ENCODE measurements at regions not wholly inside any gene's neighbourhood (a gene's known extent, or its start where the extent isn't known, plus 50 kb on each side); places are given as distances from the start of the nearest gene placed in this dataset.

DNA sequence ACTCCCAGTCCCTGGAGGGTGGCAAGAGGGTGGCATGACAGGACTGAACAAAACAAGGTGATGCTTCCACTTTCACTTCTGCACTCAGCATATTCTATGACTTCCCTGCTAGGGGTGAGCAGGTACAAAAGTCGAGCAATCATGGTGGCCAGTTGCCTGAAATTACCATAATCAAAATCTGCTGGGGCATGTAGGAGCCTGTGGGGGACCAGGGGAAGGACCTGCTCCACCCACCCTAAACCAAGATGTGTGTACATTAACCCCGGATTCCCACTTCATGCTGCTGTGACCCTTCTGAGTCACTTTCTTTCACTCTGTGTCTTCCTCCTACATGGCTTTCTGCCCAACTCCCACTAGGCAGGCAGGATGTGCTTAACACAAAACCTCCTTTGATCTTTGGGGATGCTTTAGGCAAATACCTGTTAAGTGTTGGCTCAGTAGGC is 73.3 kb upstream of the PHF24 start:
- H2BK120ac ChIP-seq (ENCODE audit: low read depth, low read length, poor library complexity, severe bottlenecking) = no peak overlapping the region
- no peak overlapping the region for H3K4me2 ChIP-seq (ENCODE audit: insufficient read depth, insufficient read length, low read length)
- H3K18ac ChIP-seq (ENCODE audit: insufficient read length, low read depth, low read length) = no peak overlapping the region
- H3K27ac Mint-ChIP-seq = no peak overlapping the region
- no CpG with 5 or more reads among the region's 2 CpGs for WGBS (ENCODE audit: extremely low coverage, insufficient read length, low lambda C conversion rate)
- no peak overlapping the region for H3K4ac ChIP-seq (ENCODE audit: low read depth, low read length)
- H3K27me3 ChIP-seq (ENCODE audit: insufficient read depth, low read length) = no peaks in the 10 kb centered on the region
- H4K91ac ChIP-seq (ENCODE audit: insufficient read length, low read depth, low read length) = no peak overlapping the region
- H3T11ph ChIP-seq (ENCODE audit: low read length) = no peak overlapping the region
- H3K23me2 ChIP-seq (ENCODE audit: insufficient read length, low read depth, low read length, poor library complexity, severe bottlenecking) = no peaks in the 10 kb centered on the region
- H2BK5ac ChIP-seq (ENCODE audit: insufficient read length, low read length) = no peak overlapping the region
- no peak overlapping the region for H3K23ac ChIP-seq (ENCODE audit: insufficient read length, low read depth, low read length)
- H3K4me1 ChIP-seq (ENCODE audit: insufficient read depth, low read length) = no peaks in the 10 kb centered on the region
- no peaks in the 10 kb centered on the region for H3K79me1 ChIP-seq (ENCODE audit: insufficient read depth, low read depth, low read length, poor library complexity, severe bottlenecking)
- H3K56ac ChIP-seq (ENCODE audit: insufficient read length, low read depth, low read length) = no peak overlapping the region
- H3K27me3 Mint-ChIP-seq (ENCODE audit: low read depth) = peaks cover 31% of the 10 kb centered on the region
- H3K79me2 ChIP-seq (ENCODE audit: insufficient read depth, low read length) = no peaks in the 10 kb centered on the region
- H2BK20ac ChIP-seq (ENCODE audit: low read depth, low read length, poor library complexity, severe bottlenecking) = no peak overlapping the region
- no peak overlapping the region for H3K4me3 Mint-ChIP-seq
- no peaks in the 10 kb centered on the region for H3K9me3 ChIP-seq (ENCODE audit: control insufficient read depth, low read depth, low read length)
- H4K20me1 ChIP-seq (ENCODE audit: control insufficient read depth, insufficient read depth, insufficient read length) = no peaks in the 10 kb centered on the region
- H3K9me3 Mint-ChIP-seq = no peaks in the 10 kb centered on the region; a peak in 1 of 5 replicates
- TF ChIP-seq, protein P1, sequence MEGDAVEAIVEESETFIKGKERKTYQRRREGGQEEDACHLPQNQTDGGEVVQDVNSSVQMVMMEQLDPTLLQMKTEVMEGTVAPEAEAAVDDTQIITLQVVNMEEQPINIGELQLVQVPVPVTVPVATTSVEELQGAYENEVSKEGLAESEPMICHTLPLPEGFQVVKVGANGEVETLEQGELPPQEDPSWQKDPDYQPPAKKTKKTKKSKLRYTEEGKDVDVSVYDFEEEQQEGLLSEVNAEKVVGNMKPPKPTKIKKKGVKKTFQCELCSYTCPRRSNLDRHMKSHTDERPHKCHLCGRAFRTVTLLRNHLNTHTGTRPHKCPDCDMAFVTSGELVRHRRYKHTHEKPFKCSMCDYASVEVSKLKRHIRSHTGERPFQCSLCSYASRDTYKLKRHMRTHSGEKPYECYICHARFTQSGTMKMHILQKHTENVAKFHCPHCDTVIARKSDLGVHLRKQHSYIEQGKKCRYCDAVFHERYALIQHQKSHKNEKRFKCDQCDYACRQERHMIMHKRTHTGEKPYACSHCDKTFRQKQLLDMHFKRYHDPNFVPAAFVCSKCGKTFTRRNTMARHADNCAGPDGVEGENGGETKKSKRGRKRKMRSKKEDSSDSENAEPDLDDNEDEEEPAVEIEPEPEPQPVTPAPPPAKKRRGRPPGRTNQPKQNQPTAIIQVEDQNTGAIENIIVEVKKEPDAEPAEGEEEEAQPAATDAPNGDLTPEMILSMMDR (conservative IDR thresholded peaks at IDR 0.05) = no peak
- H2AK5ac ChIP-seq (ENCODE audit: insufficient read length, low read length) = no peak overlapping the region
- H4K5ac ChIP-seq (ENCODE audit: insufficient read length, low read depth, low read length) = no peak overlapping the region
- no peak overlapping the region for H2AFZ ChIP-seq (ENCODE audit: low read length)
- DNase-seq = no peak
- H3K4me1 Mint-ChIP-seq = no peaks in the 10 kb centered on the region
- H4K8ac ChIP-seq (replicated peaks; ENCODE audit: insufficient read length, low read depth, low read length) = no peak overlapping the region
- no peak overlapping the region for H2BK12ac ChIP-seq (ENCODE audit: insufficient read length, low read depth, low read length)
- H3K14ac ChIP-seq (ENCODE audit: insufficient read depth, low read length) = no peak overlapping the region
- no peak overlapping the region for H2BK15ac ChIP-seq (ENCODE audit: low read depth, low read length)
- no peak overlapping the region for H3K27ac ChIP-seq (ENCODE audit: insufficient read length, low read depth, low read length)
- no peaks in the 10 kb centered on the region for H3K36me3 Mint-ChIP-seq (ENCODE audit: insufficient read depth in 1 of 3, low read depth in 3 of 3)
- no peak overlapping the region for H3K9ac ChIP-seq (ENCODE audit: extremely low read depth, insufficient read length, low read length)

Data from H9 (cell line).